ENCODE measurements at regions not wholly inside any gene's neighbourhood (a gene's known extent, or its start where the extent isn't known, plus 50 kb on each side); places are given as distances from the start of the nearest gene placed in this dataset.
"Not testable (repeated sequence)": the region's sequence is repeated elsewhere in the genome, so short reads cannot be mapped to it uniquely, and the experiment has no call there.

- DNase-seq: no peak
Observed at GRCh38 chr3:4228295-4228694, 74.9 kb upstream of the SETMAR start.

- peak; percentile 11 for DNase-seq
Observed at GRCh38 chr3:4231041-4231440, 72.1 kb upstream of the SETMAR start.

GRCh38 chr3:4232798-4233197 is 70.4 kb upstream of the SETMAR start:
- no peak for DNase-seq

GRCh38 chr3:4233488-4233887 is 69.7 kb upstream of the SETMAR start:
- DNase-seq: peak; percentile 46

GRCh38 chr3:4234889-4235288 is 68.3 kb upstream of the SETMAR start:
- no peak for DNase-seq

- no peak for DNase-seq
Observed at GRCh38 chr3:4235690-4236089, 67.5 kb upstream of the SETMAR start.

GRCh38 chr3:4241595-4242170 is 61.5 kb upstream of the SETMAR start:
- peak; percentile 12 for DNase-seq

GRCh38 chr3:4245671-4246070 is 57.5 kb upstream of the SETMAR start:
- DNase-seq: no peak

GRCh38 chr3:4247391-4247790 is 55.8 kb upstream of the SETMAR start:
- no peak for DNase-seq

- DNase-seq: no peak
Observed at GRCh38 chr3:4250064-4250463, 53.1 kb upstream of the SETMAR start.

- no peak for DNase-seq
Observed at GRCh38 chr3:4251412-4251811, 51.8 kb upstream of the SETMAR start.

GRCh38 chr3:4253072-4253832 is 49.9 kb upstream of the SETMAR start:
- not testable (repeated sequence) for DNase-seq
